HEK293 (cell line): ENCODE measurements at regions not wholly inside any gene's neighbourhood (a gene's known extent, or its start where the extent isn't known, plus 50 kb on each side); places are given as distances from the start of the nearest gene placed in this dataset.

Experiments used
- CTCF ChIA-PET: fragments of 350-600 bp; formaldehyde crosslinking; extraction: SDS; loops from one replicate; lab custom pipeline; 2021; ENCODE audit warnings: antibody characterized with exemption; lab: Yijun Ruan, JAX
- POLR2A ChIA-PET: fragments of 300-600 bp; formaldehyde crosslinking; extraction: SDS; loops from one replicate; lab custom pipeline; 2020; ENCODE audit warnings: antibody characterized with exemption, inconsistent platforms; lab: Yijun Ruan, JAX
- H3K27ac ChIP-seq: fragments of 200-500 bp; sonication (Bioruptor generic); 2 replicates; pipeline ENCODE4 v1.5.1; 2014; ENCODE audit warnings: low read depth, low read length, control low read depth, inconsistent platforms; ENCODE audit errors: extremely low read depth
- H3K36me3 ChIP-seq, 2 experiments: fragments of 200-500 bp in 1 of 2; sonication (Bioruptor generic) in 1 of 2; 1 replicate in 1 of 2; 2 replicates in 1 of 2; pipeline ENCODE4 v1.5.1; 2014 to 2017; ENCODE audit warnings: inconsistent platforms in 2 of 2, low read length in 2 of 2; ENCODE audit not compliant: control insufficient read depth in 2 of 2, insufficient read depth in 1 of 2
- H3K4me1 ChIP-seq: fragments of 200-500 bp; sonication (Bioruptor generic); 2 replicates; pipeline ENCODE4 v1.5.1; 2014; ENCODE audit warnings: mild to moderate bottlenecking, low read length, inconsistent platforms; ENCODE audit not compliant: control insufficient read depth, insufficient read depth
- H3K4me3 ChIP-seq: 2 replicates; pipeline ENCODE4 v1.5.1; 2011; ENCODE audit warnings: low read depth, mild to moderate bottlenecking, control low read depth, low read length, moderate library complexity
- H3K9me3 ChIP-seq: fragments of 200-500 bp; sonication (Bioruptor generic); 2 replicates; pipeline ENCODE4 v1.5.1; 2014; ENCODE audit warnings: low read depth, low read length, inconsistent platforms; ENCODE audit not compliant: control insufficient read depth, insufficient read depth
- HOXC10 ChIP-seq: sonication (generic); formaldehyde crosslinking; IDR thresholded peaks from 2 replicates; pipeline ENCODE4 v1.8.1; 2023; ENCODE audit warnings: mild to moderate bottlenecking, missing genetic modification reagents
- SALL2 ChIP-seq: fragments of 450-650 bp; formaldehyde crosslinking; IDR thresholded peaks from 2 replicates; pipeline ENCODE4 v1.5.0; 2017; ENCODE audit warnings: missing biosample characterization, mild to moderate bottlenecking, missing genetic modification characterization, borderline replicate concordance
- SETDB1 ChIP-seq: IDR thresholded peaks from one replicate; pipeline ENCODE4 v1.6.1; 2017; ENCODE audit warnings: mild to moderate bottlenecking, low read length, moderate library complexity, mixed read lengths; ENCODE audit not compliant: insufficient read length
- WT1 ChIP-seq: fragments of 450-650 bp; formaldehyde crosslinking; IDR thresholded peaks from 2 replicates; pipeline ENCODE4 v1.5.1; 2016; ENCODE audit warnings: missing biosample characterization, missing genetic modification characterization
- YY1 ChIP-seq: fragments of 450-650 bp; formaldehyde crosslinking; IDR thresholded peaks from 2 replicates; pipeline ENCODE4 v1.5.1; 2018; ENCODE audit warnings: missing biosample characterization, missing genetic modification characterization
- YY2 ChIP-seq: fragments of 450-650 bp; formaldehyde crosslinking; IDR thresholded peaks from 2 replicates; pipeline ENCODE4 v1.5.1; 2016; ENCODE audit warnings: missing biosample characterization, missing genetic modification characterization
- ZBTB1 ChIP-seq: fragments of 450-650 bp; formaldehyde crosslinking; IDR thresholded peaks from 2 replicates; pipeline ENCODE4 v1.5.1; 2016; ENCODE audit warnings: missing biosample characterization, missing genetic modification characterization
- ZEB2 ChIP-seq: fragments of 450-650 bp; formaldehyde crosslinking; IDR thresholded peaks from 2 replicates; pipeline ENCODE4 v1.5.1; 2016; ENCODE audit warnings: missing biosample characterization, missing genetic modification characterization
- ZFP41 ChIP-seq: fragments of 450-650 bp; formaldehyde crosslinking; IDR thresholded peaks from 2 replicates; pipeline ENCODE4 v1.5.1; 2016; ENCODE audit warnings: missing biosample characterization, missing genetic modification characterization, borderline replicate concordance
- ZNF155 ChIP-seq: fragments of 450-650 bp; formaldehyde crosslinking; IDR thresholded peaks from 2 replicates; pipeline ENCODE4 v1.5.1; 2016; ENCODE audit warnings: missing biosample characterization, missing genetic modification characterization
- ZNF175 ChIP-seq: fragments of 450-650 bp; formaldehyde crosslinking; IDR thresholded peaks from 2 replicates; pipeline ENCODE4 v1.5.1; 2016; ENCODE audit warnings: missing biosample characterization, missing genetic modification characterization
- ZNF248 ChIP-seq: fragments of 450-650 bp; formaldehyde crosslinking; IDR thresholded peaks from 2 replicates; pipeline ENCODE4 v1.5.1; 2017; ENCODE audit warnings: missing biosample characterization, missing genetic modification characterization
- ZNF266 ChIP-seq: fragments of 450-650 bp; formaldehyde crosslinking; IDR thresholded peaks from 2 replicates; pipeline ENCODE4 v1.5.1; 2016; ENCODE audit warnings: missing biosample characterization, missing genetic modification characterization, low read depth
- ZNF292 ChIP-seq: fragments of 450-650 bp; formaldehyde crosslinking; IDR thresholded peaks from 2 replicates; pipeline ENCODE4 v1.5.1; 2016; ENCODE audit warnings: low read depth, missing biosample characterization, missing genetic modification characterization, borderline replicate concordance
- ZNF311 ChIP-seq: fragments of 450-650 bp; formaldehyde crosslinking; IDR thresholded peaks from 2 replicates; pipeline ENCODE4 v1.5.1; 2017; ENCODE audit warnings: missing biosample characterization, missing genetic modification characterization, borderline replicate concordance
- ZNF324 ChIP-seq: fragments of 450-650 bp; formaldehyde crosslinking; IDR thresholded peaks from 2 replicates; pipeline ENCODE4 v1.5.1; 2016; ENCODE audit warnings: missing biosample characterization, missing genetic modification characterization
- ZNF335 ChIP-seq: fragments of 450-650 bp; formaldehyde crosslinking; conservative IDR thresholded peaks from 2 replicates; pipeline ENCODE4 v1.5.1; 2016; ENCODE audit warnings: missing biosample characterization, missing genetic modification characterization
- ZNF404 ChIP-seq: fragments of 450-650 bp; formaldehyde crosslinking; IDR thresholded peaks from 2 replicates; pipeline ENCODE4 v1.5.1; 2017; ENCODE audit warnings: missing biosample characterization, missing genetic modification characterization
- ZNF707 ChIP-seq: fragments of 450-650 bp; formaldehyde crosslinking; IDR thresholded peaks from 2 replicates; pipeline ENCODE4 v1.5.1; 2016; ENCODE audit warnings: missing biosample characterization, missing genetic modification characterization
- ZSCAN16 ChIP-seq: fragments of 450-650 bp; formaldehyde crosslinking; IDR thresholded peaks from 2 replicates; pipeline ENCODE4 v1.5.1; 2016; ENCODE audit warnings: missing biosample characterization, missing genetic modification characterization
- TF ChIP-seq, protein P1 (sequence below): fragments of 450-650 bp; formaldehyde crosslinking; IDR thresholded peaks from 2 replicates; pipeline ENCODE4; 2016; ENCODE audit warnings: missing biosample characterization, missing genetic modification characterization
- TF ChIP-seq, protein P2 (sequence below): IDR thresholded peaks from 2 replicates; pipeline ENCODE4 v1.6.1; 2011; ENCODE audit warnings: mild to moderate bottlenecking, low read depth, low read length, borderline replicate concordance

DNA sequence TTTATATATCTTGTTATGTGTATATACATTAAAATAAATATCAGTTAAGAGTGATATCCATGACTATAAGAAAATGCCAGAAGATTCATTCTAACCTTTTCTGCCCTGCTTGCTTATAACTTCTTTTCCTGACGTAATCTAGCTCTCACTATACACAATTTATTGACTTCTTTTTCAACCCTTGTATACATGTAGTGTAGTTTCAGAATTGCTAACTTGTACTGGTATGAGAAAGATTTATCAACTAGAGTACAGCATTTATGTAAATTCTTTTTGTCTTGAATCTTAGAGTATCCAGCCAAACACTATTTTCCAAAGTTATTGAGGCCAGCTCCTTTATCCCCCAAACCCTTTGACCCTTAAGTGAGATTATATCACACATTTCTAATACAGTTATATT lies 798.0 kb upstream of the RAB6C start (continued):
- TF ChIP-seq WT1 (tag by site-specific recombination): no peak

GRCh38 chr2:129181963-129182362 lies 797.5 kb upstream of the RAB6C start:
- no peak overlapping the region for H3K27ac ChIP-seq
- no peak for TF ChIP-seq ZNF248 (tag by site-specific recombination)
- no peak for TF ChIP-seq ZNF707 (tag by site-specific recombination)
- TF ChIP-seq ZNF155 (tag by site-specific recombination): no peak
- TF ChIP-seq HOXC10 (CRISPR knock-in tag): no peak
- TF ChIP-seq SALL2 (tag by site-specific recombination): no peak
- TF ChIP-seq ZBTB1 (tag by site-specific recombination): no peak
- TF ChIP-seq ZFP41 (tag by site-specific recombination): no peak
- no peak for TF ChIP-seq ZNF175
- no peak for TF ChIP-seq ZNF292
- no peak for TF ChIP-seq YY1
- TF ChIP-seq WT1 (tag by site-specific recombination): no peak
- TF ChIP-seq, all 188 proteins: peak for 0
- no peaks in the 10 kb centered on the region for H3K36me3 ChIP-seq
- no peaks in the 10 kb centered on the region for H3K9me3 ChIP-seq
- H3K4me3 ChIP-seq: no peak overlapping the region
- ChIA-PET CTCF (interaction anchor here (0.6 kb wide), 1 partner anchor 10 kb away, joined by 3 read pairs; no protein-coding TSS in a partner anchor), POLR2A (no interaction called here)
- H3K4me1 ChIP-seq: no peaks in the 10 kb centered on the region

GRCh38 chr2:129187343-129187742 lies 792.1 kb upstream of the RAB6C start:
- Histone ChIP-seq H3K4me1 (no peaks in the 10 kb centered on the region), H3K27ac (no peak overlapping the region), H3K36me3 (no peaks in the 10 kb centered on the region), H3K4me3 (no peak overlapping the region), H3K9me3 (no peaks in the 10 kb centered on the region)
- CTCF ChIA-PET: no interaction called here
- POLR2A ChIA-PET: no interaction called here
- no peak for TF ChIP-seq SETDB1
- no peak for TF ChIP-seq ZNF324 (tag by site-specific recombination)
- no peak for TF ChIP-seq ZSCAN16 (tag by site-specific recombination)

DNA sequence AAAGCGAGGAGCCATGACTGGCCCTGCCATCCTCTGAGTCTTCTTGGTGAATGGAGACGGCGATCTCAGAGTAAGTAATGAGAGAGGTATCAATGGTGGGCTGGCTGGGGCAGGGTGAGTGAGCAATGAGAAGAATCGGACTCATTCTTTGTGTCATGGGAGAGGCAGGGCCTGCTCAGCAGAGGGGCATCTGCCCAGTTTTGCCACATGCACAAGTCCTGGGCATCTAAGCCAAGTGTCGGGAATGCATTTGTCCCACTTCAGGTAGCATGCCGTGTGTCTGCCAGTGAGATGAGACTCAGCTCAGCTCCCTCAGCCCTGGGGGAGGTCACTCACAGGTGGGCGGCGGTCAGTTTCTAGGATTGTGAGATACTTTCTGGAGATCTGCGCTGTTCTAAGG lies 791.0 kb upstream of the RAB6C start:
- no peaks in the 10 kb centered on the region for H3K4me1 ChIP-seq
- CTCF ChIA-PET: no interaction called here
- TF ChIP-seq, protein P1, sequence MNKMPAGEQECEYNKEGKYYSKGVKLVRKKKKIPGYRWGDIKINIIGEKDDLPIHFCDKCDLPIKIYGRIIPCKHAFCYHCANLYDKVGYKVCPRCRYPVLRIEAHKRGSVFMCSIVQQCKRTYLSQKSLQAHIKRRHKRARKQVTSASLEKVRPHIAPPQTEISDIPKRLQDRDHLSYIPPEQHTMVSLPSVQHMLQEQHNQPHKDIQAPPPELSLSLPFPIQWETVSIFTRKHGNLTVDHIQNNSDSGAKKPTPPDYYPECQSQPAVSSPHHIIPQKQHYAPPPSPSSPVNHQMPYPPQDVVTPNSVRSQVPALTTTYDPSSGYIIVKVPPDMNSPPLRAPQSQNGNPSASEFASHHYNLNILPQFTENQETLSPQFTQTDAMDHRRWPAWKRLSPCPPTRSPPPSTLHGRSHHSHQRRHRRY (tag by site-specific recombination): no peak
- TF ChIP-seq ZEB2 (tag by site-specific recombination) (no peak), ZNF311 (tag by site-specific recombination) (no peak), ZNF248 (tag by site-specific recombination) (no peak), YY2 (no peak), ZNF266 (tag by site-specific recombination) (no peak), HOXC10 (CRISPR knock-in tag) (no peak), ZNF335 (tag by site-specific recombination) (no peak), ZNF404 (tag by site-specific recombination) (no peak)
- TF ChIP-seq, protein P2, sequence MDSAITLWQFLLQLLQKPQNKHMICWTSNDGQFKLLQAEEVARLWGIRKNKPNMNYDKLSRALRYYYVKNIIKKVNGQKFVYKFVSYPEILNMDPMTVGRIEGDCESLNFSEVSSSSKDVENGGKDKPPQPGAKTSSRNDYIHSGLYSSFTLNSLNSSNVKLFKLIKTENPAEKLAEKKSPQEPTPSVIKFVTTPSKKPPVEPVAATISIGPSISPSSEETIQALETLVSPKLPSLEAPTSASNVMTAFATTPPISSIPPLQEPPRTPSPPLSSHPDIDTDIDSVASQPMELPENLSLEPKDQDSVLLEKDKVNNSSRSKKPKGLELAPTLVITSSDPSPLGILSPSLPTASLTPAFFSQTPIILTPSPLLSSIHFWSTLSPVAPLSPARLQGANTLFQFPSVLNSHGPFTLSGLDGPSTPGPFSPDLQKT: no peak
- TF ChIP-seq, all 188 proteins: peak for 0
- Histone ChIP-seq H3K27ac (no peak overlapping the region), H3K4me3 (no peak overlapping the region), H3K9me3 (no peaks in the 10 kb centered on the region), H3K36me3 (no peaks in the 10 kb centered on the region)
- POLR2A ChIA-PET: no interaction called here
